Stomach (tissue), 8 donors: ENCODE measurements at regions not wholly inside any gene's neighbourhood (a gene's known extent, or its start where the extent isn't known, plus 50 kb on each side); places are given as distances from the start of the nearest gene placed in this dataset.

ENCODE experiments used
- DNase-seq, 2 donors: peaks; one replicate each; pipeline versions ENCODE4 v3.0.0 to v3.0.0-alpha.2; 2013 to 2019
- H3K27ac ChIP-seq, 5 donors: fragments of 200-600 bp in 4 of 5; sonication (generic) in 4 of 5; one replicate each; pipeline ENCODE4 v1.5.1; 2013 to 2019; ENCODE audit warnings: mild to moderate bottlenecking in 1 of 5, moderate library complexity in 1 of 5
- H3K27me3 ChIP-seq, 3 donors: fragments of 200-600 bp; sonication (generic); one replicate each; pipeline ENCODE4 v1.5.1; 2017 to 2019; ENCODE audit warnings: mixed run types in 1 of 3
- H3K36me3 ChIP-seq, 4 donors: fragments of 200-600 bp; sonication (generic); 1 replicate in 3 of 4; 2 replicates in 1 of 4; pipeline ENCODE4 v1.5.1; 2016 to 2019
- H3K4me1 ChIP-seq, 4 donors: fragments of 200-600 bp; sonication (generic); one replicate each; pipeline ENCODE4 v1.5.1; 2016 to 2019
- H3K4me3 ChIP-seq, 4 donors: fragments of 200-600 bp; sonication (generic) in 3 of 4; one replicate each; pipeline ENCODE4 v1.5.1; 2016 to 2019; ENCODE audit warnings: mild to moderate bottlenecking in 1 of 4
- H3K9me3 ChIP-seq, 4 donors: fragments of 200-600 bp; sonication (generic); one replicate each; pipeline ENCODE4 v1.5.1; 2016 to 2019
- EP300 ChIP-seq: sonication (generic); formaldehyde crosslinking; IDR thresholded peaks from one replicate; pipeline ENCODE4 v1.6.1; 2017; ENCODE audit warnings: antibody characterized with exemption
- POLR2A ChIP-seq, 4 donors: fragments of 450-650 bp; IDR thresholded peaks; one replicate each; pipeline ENCODE4 v1.6.1; 2016; ENCODE audit warnings: antibody characterized with exemption in 4 of 4, control low read depth in 2 of 4, mild to moderate bottlenecking in 1 of 4, moderate library complexity in 1 of 4
- POLR2AphosphoS5 ChIP-seq, 3 donors: sonication (generic); formaldehyde crosslinking; IDR thresholded peaks; one replicate each; pipeline ENCODE4 v1.6.1; 2016; ENCODE audit warnings: antibody characterized with exemption in 3 of 3
- WGBS, 5 donors: extraction: QIAGEN DNeasy Blood & Tissue Kit in 3 of 5; methylation state at CpG; one replicate each; pipeline versions ENCODE4 v1.1.5 to v1.1.7; 2013 to 2018; 5-methylcytosine and 5-hydroxymethylcytosine counted together
- intact Hi-C: fragments of 100-400 bp; cut with DNase I; formaldehyde crosslinking; loops from one replicate; pipeline ENCODE4 v1.15.1; 2023; ENCODE audit warnings: low total_unique reads
- TF ChIP-seq, protein P1 (sequence below), 7 experiments: fragments of 450-650 bp in 4 of 7; fragments of 200-600 bp in 3 of 7; sonication (generic) in 3 of 7; IDR thresholded peaks; one replicate each; pipeline ENCODE4 v1.5.1; 2016 to 2019; ENCODE audit warnings: antibody characterized with exemption in 7 of 7, control low read depth in 2 of 7, mild to moderate bottlenecking in 1 of 7
- donor health status: healthy with polysubstance abuse.
- donor health status: Bipolar disorder and iron deficiency.
- donor health status: healthy.

DNA sequence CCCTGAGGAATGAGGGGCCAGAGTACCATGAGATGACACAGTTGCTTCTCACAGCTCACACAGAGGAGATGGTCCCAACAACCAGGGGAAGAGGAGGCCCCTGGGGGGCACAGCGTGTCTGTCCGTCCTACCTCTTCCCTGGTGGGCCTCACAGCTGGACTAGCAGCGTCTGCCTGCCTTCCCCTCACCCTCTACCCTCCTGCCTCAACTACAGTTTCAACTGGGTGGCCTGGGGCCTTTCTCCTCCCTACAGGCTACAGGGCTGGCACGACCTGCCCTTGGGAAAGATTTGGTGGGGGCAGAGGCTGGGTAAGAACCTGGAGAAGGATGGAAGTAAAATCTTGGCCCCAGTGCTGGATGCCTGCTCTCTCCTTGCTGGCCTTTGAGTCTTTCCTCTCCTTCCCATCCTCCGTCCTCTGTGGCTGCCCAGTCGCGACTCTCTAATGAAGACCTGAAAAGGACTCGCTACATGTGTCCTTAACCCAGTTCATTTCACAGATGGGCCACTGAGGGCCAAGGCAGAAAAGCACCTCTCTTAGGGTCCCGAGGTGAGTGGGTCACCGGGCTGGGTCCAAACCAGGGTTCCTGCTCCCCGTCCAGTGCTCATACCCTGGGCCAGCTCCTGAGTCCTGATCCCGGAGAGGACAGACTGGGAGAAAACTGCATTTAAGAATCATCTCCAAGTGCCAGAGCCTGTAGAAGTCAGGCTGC lies 232.5 kb downstream of the BCL11B start:
- intact Hi-C loops, result no loop called here
- 79 to 92% (median 85%) methylated on average over 12 of the region's 12 CpGs for WGBS, 5 donors
- Histone ChIP-seq H3K4me1 (peaks cover 0 to 21% (median 13%) of the 10 kb centered on the region in 4 donors), H3K36me3 (no peaks in the 10 kb centered on the region), H3K27me3 (peaks cover 0 to 11% (median 0%) of the 10 kb centered on the region in 3 donors), H3K9me3 (peaks cover 0 to under 1% (median 0%) of the 10 kb centered on the region in 4 donors), H3K4me3 (no peak overlapping the region), H3K27ac (no peak overlapping the region)
- TF ChIP-seq POLR2A (IDR thresholded peaks at IDR 0.05), result no peak
- TF ChIP-seq POLR2AphosphoS5 (IDR thresholded peaks at IDR 0.05), result no peak
- TF ChIP-seq, protein P1, sequence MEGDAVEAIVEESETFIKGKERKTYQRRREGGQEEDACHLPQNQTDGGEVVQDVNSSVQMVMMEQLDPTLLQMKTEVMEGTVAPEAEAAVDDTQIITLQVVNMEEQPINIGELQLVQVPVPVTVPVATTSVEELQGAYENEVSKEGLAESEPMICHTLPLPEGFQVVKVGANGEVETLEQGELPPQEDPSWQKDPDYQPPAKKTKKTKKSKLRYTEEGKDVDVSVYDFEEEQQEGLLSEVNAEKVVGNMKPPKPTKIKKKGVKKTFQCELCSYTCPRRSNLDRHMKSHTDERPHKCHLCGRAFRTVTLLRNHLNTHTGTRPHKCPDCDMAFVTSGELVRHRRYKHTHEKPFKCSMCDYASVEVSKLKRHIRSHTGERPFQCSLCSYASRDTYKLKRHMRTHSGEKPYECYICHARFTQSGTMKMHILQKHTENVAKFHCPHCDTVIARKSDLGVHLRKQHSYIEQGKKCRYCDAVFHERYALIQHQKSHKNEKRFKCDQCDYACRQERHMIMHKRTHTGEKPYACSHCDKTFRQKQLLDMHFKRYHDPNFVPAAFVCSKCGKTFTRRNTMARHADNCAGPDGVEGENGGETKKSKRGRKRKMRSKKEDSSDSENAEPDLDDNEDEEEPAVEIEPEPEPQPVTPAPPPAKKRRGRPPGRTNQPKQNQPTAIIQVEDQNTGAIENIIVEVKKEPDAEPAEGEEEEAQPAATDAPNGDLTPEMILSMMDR (IDR thresholded peaks at IDR 0.05), result no peak
- no peak for TF ChIP-seq EP300
- DNase-seq, result peak in 1 of 2 donors; percentile 18

DNA sequence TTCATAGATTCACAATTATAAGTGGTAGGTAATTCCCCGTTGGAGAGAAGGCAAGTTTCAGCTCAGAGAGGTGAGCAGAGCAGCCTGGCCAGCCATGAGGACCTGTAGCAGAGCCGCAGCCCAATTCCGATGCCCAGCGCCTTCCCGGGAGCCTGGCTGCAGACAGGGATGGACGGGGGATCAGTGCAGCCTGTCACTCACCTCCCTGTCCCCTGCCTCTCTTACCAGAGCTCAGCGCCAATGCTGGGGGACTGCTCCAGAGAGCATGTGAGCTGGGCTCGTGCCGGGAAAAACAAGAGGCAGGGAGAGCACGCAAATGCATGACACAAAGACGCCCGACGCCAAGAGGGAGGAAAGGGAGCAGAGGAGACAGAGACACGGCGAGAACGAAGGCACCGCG lies 231.9 kb downstream of the BCL11B start:
- intact Hi-C loops, result no loop called here
- peaks cover 0 to 11% (median 0%) of the 10 kb centered on the region in 3 donors for H3K27me3 ChIP-seq
- WGBS, 5 donors, result 68 to 85% (median 78%) methylated on average over 18 of the region's 18 CpGs
- peaks cover 0 to 6% (median 0%) of the 10 kb centered on the region in 4 donors for H3K9me3 ChIP-seq
- H3K4me3 ChIP-seq, result no peak overlapping the region
- H3K36me3 ChIP-seq, result no peaks in the 10 kb centered on the region
- peak in 1 of 2 donors; percentile 16 for DNase-seq
- no peak overlapping the region for H3K27ac ChIP-seq
- TF ChIP-seq POLR2AphosphoS5 (IDR thresholded peaks at IDR 0.05), result no peak
- TF ChIP-seq, protein P1 (IDR thresholded peaks at IDR 0.05), result no peak
- TF ChIP-seq POLR2A (IDR thresholded peaks at IDR 0.05), result no peak
- TF ChIP-seq EP300, result no peak
- H3K4me1 ChIP-seq, result peaks cover 0 to 19% (median 11%) of the 10 kb centered on the region in 4 donors

DNA sequence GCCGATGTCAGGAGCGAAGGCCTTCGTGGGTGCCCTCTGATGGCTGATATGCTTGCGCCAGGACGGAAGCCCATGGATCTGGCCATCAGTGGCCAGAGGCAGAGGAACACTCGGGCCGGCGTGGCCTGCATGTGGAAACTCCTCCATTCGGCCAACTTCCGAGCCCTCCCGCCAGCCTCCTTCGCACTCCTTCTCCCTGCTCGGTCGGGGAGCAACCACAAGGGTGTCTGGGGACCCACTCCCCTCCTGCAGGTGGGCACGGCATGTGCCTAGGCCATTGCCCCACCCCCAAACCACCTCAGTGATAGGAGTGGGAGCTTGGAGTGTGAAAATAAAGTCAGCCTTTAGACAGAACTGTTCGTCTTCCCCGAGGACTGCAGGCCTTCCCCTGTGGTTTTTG lies 231.3 kb downstream of the BCL11B start:
- no peak for TF ChIP-seq POLR2AphosphoS5 (IDR thresholded peaks at IDR 0.05)
- no peak for TF ChIP-seq POLR2A (IDR thresholded peaks at IDR 0.05)
- TF ChIP-seq, protein P1 (IDR thresholded peaks at IDR 0.05), result no peak
- TF ChIP-seq EP300, result no peak
- 84 to 91% (median 88%) methylated on average over 17 of the region's 17 CpGs for WGBS, 5 donors

DNA sequence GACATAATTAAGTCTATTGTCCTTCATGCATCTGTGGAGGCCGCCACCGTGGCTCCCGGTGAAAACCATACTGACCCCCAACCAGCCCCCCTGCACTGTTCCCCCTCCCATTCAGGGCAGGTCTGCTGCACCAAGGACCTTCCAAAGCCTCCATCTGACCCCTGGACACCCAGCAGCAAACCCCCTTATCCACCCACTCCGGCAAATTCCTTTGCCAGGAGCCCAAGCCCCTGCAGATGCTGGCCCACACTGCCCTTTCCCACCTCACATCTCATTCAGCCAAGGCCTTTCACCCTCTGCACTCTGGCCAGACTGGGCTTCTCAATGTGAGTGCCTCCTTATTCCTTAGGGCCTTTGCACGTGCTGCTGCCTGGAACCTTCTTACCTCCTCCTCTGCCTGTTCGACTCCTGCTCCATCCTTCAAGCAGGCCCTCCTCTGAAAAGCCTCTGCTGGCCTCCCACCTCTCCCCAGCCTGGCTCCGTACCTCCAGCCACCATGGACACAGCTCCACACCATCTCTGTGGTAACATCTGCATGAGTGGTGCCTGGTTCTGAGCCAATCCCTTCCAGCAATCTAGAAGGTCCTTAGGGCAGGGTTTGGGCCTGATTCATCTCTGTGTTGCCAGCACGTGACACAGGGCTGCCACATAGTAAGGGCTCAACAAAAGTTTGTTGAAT lies 230.7 kb downstream of the BCL11B start:
- H3K9me3 ChIP-seq, result peaks cover 0 to 6% (median 0%) of the 10 kb centered on the region in 4 donors
- H3K4me1 ChIP-seq, result peaks cover 0 to 6% (median 2%) of the 10 kb centered on the region in 4 donors
- WGBS, 5 donors, result 64 to 89% (median 86%) methylated on average over 8 of the region's 8 CpGs
- intact Hi-C loops, result no loop called here
- no peaks in the 10 kb centered on the region for H3K27me3 ChIP-seq
- H3K27ac ChIP-seq, result no peak overlapping the region
- no peak overlapping the region for H3K4me3 ChIP-seq
- H3K36me3 ChIP-seq, result no peaks in the 10 kb centered on the region
- no peak for TF ChIP-seq EP300
- no peak for TF ChIP-seq POLR2AphosphoS5 (IDR thresholded peaks at IDR 0.05)
- TF ChIP-seq, protein P1 (IDR thresholded peaks at IDR 0.05), result no peak
- TF ChIP-seq POLR2A (IDR thresholded peaks at IDR 0.05), result no peak
- peak in 1 of 2 donors; percentile 8 for DNase-seq

More for the DNA sequence above, 231.3 kb downstream of the BCL11B start:
- H3K27ac ChIP-seq, result no peak overlapping the region
- peaks cover 0 to 6% (median 0%) of the 10 kb centered on the region in 4 donors for H3K9me3 ChIP-seq
- peaks cover 0 to 12% (median 5%) of the 10 kb centered on the region in 4 donors for H3K4me1 ChIP-seq
- H3K4me3 ChIP-seq, result no peak overlapping the region
- peaks cover 0 to 5% (median 0%) of the 10 kb centered on the region in 3 donors for H3K27me3 ChIP-seq
- DNase-seq, result peak in 1 of 2 donors; percentile 15
- intact Hi-C loops, result no loop called here
- no peaks in the 10 kb centered on the region for H3K36me3 ChIP-seq
